SK-N-SH (cell line): ENCODE measurements at regions not wholly inside any gene's neighbourhood (a gene's known extent, or its start where the extent isn't known, plus 50 kb on each side); places are given as distances from the start of the nearest gene placed in this dataset.

Experiments used
- CTCF ChIA-PET: fragments of 300-600, 350-600 bp; formaldehyde crosslinking; extraction: SDS; loops from one replicate; lab custom pipeline; 2021; lab: Yijun Ruan, JAX
- POLR2A ChIA-PET: fragments of 350-600 bp; sonication (Branson Sonifier 250); formaldehyde crosslinking; extraction: SDS; loops from one replicate; lab custom pipeline; 2020; ENCODE audit warnings: antibody characterized with exemption, inconsistent platforms; lab: Yijun Ruan, JAX
- DNase-seq: peaks from one replicate; pipeline ENCODE4 v3.0.0; 2012
- H2AFZ ChIP-seq: fragments of 200-600 bp; sonication (generic); 2 replicates; pipeline ENCODE4 v1.8.1; 2016; ENCODE audit warnings: antibody characterized with exemption, mild to moderate bottlenecking, low read depth
- H3F3A ChIP-seq: fragments of 200-600 bp; sonication (generic); replicated peaks from 2 replicates; pipeline ENCODE3; 2016; ENCODE audit warnings: antibody characterized with exemption, mild to moderate bottlenecking; ENCODE audit not compliant: insufficient read depth
- H3K27ac ChIP-seq, 2 experiments: fragments of 200-500 bp in 1 of 2; fragments of 200-600 bp in 1 of 2; sonication (Bioruptor generic) in 1 of 2; sonication (generic), shearing (Covaris generic) in 1 of 2; 2 replicates each; pipeline versions ENCODE4 v1.5.1 to v1.6.1; 2014 to 2016; ENCODE audit warnings: low read depth in 2 of 2, inconsistent platforms in 1 of 2, low read length in 1 of 2, mild to moderate bottlenecking in 1 of 2, mixed read lengths in 1 of 2
- H3K27me3 ChIP-seq: fragments of 200-600 bp; sonication (generic), shearing (Covaris generic); 2 replicates; pipeline ENCODE4 v1.6.1; 2016; ENCODE audit warnings: mixed run types; ENCODE audit not compliant: insufficient read depth
- H3K36me3 ChIP-seq, 2 experiments: fragments of 200-500 bp in 1 of 2; fragments of 200-600 bp in 1 of 2; sonication (Bioruptor generic) in 1 of 2; sonication (generic) in 1 of 2; replicated peaks in 1 of 2; 2 replicates each; pipeline versions ENCODE3 to v1.5.1; 2014 to 2016; ENCODE audit warnings: low read length in 1 of 2, mild to moderate bottlenecking in 1 of 2; ENCODE audit not compliant: insufficient read depth in 2 of 2, control insufficient read depth in 1 of 2
- H3K4me1 ChIP-seq, 2 experiments: fragments of 200-500 bp in 1 of 2; fragments of 200-600 bp in 1 of 2; sonication (Bioruptor generic) in 1 of 2; sonication (generic), shearing (Covaris generic) in 1 of 2; 2 replicates each; pipeline versions ENCODE4 v1.5.1 to v1.6.1; 2014 to 2016; ENCODE audit warnings: low read depth in 1 of 2, low read length in 1 of 2, mixed run types in 1 of 2; ENCODE audit not compliant: insufficient read depth in 2 of 2, control insufficient read depth in 1 of 2
- H3K4me2 ChIP-seq: fragments of 200-600 bp; sonication (generic), shearing (Covaris generic); 2 replicates; pipeline ENCODE4 v1.6.1; 2017; ENCODE audit warnings: mixed run types
- H3K4me3 ChIP-seq, 2 experiments: fragments of 200-500 bp in 1 of 2; fragments of 200-600 bp in 1 of 2; sonication (Bioruptor generic) in 1 of 2; sonication (generic), shearing (Covaris generic) in 1 of 2; 2 replicates each; pipeline versions ENCODE4 v1.5.1 to v1.8.1; 2014 to 2016; ENCODE audit warnings: low read depth in 2 of 2, inconsistent platforms in 1 of 2, low read length in 1 of 2, mild to moderate bottlenecking in 1 of 2, mixed read lengths in 1 of 2, moderate library complexity in 1 of 2
- H3K79me2 ChIP-seq: fragments of 200-600 bp; sonication (generic); 2 replicates; pipeline ENCODE4 v1.8.1; 2017; ENCODE audit warnings: mild to moderate bottlenecking; ENCODE audit not compliant: insufficient read depth
- H3K9ac ChIP-seq: fragments of 200-600 bp; sonication (generic); 2 replicates; pipeline ENCODE4 v1.6.1; 2017; ENCODE audit warnings: mixed run types
- H3K9me2 ChIP-seq: fragments of 200-600 bp; sonication (generic); 2 replicates; pipeline ENCODE4 v1.6.1; 2017; ENCODE audit warnings: mixed run types
- H3K9me3 ChIP-seq: fragments of 200-600 bp; sonication (generic); 2 replicates; pipeline ENCODE4 v1.6.1; 2017; ENCODE audit warnings: mixed run types, mild to moderate bottlenecking, moderate library complexity
- H4K20me1 ChIP-seq: fragments of 200-600 bp; sonication (generic); 2 replicates; pipeline ENCODE4 v1.6.1; 2017; ENCODE audit warnings: mild to moderate bottlenecking, mixed run types; ENCODE audit not compliant: insufficient read depth
- CHD2 ChIP-seq: fragments of 150-350 bp; IDR thresholded peaks from 2 replicates; pipeline ENCODE4 v1.6.1; 2018; ENCODE audit warnings: low read length; ENCODE audit not compliant: partially characterized antibody
- CTCF ChIP-seq: fragments of 200-600 bp; sonication (generic); IDR thresholded peaks from 2 replicates; pipeline ENCODE4 v1.6.1; 2017; ENCODE audit warnings: antibody characterized with exemption, mild to moderate bottlenecking, moderate library complexity
- EP300 ChIP-seq, 2 experiments: IDR thresholded peaks; 2 replicates each; pipeline versions ENCODE4 v1.4.0 to v1.6.1; 2012; ENCODE audit warnings: borderline replicate concordance in 1 of 2, low read depth in 1 of 2, low read length in 1 of 2
- FOSL2 ChIP-seq: IDR thresholded peaks from 2 replicates; pipeline ENCODE4 v1.4.0; 2012; ENCODE audit warnings: low read depth, mild to moderate bottlenecking, moderate library complexity, borderline replicate concordance
- JUND ChIP-seq: IDR thresholded peaks from 2 replicates; pipeline ENCODE4 v1.4.0; 2012
- MAX ChIP-seq: IDR thresholded peaks from 2 replicates; pipeline ENCODE4 v1.4.0; 2012; ENCODE audit warnings: low read depth
- MEF2A ChIP-seq: IDR thresholded peaks from 2 replicates; pipeline ENCODE4 v1.4.0; 2012; ENCODE audit warnings: low read depth, borderline replicate concordance
- NFIC ChIP-seq: IDR thresholded peaks from 2 replicates; pipeline ENCODE4 v1.4.0; 2012; ENCODE audit warnings: borderline replicate concordance
- PBX3 ChIP-seq: IDR thresholded peaks from 2 replicates; pipeline ENCODE4; 2012
- POLR2AphosphoS5 ChIP-seq: IDR thresholded peaks from 2 replicates; pipeline ENCODE4 v1.6.1; 2012; ENCODE audit warnings: low read depth, low read length
- RCOR1 ChIP-seq: fragments of 150-350 bp; IDR thresholded peaks from 2 replicates; pipeline ENCODE4 v1.6.1; 2017; ENCODE audit warnings: antibody characterized with exemption, low read length
- REST ChIP-seq: IDR thresholded peaks from 2 replicates; pipeline ENCODE4 v1.6.1; 2012; ENCODE audit warnings: mild to moderate bottlenecking, low read depth, low read length, moderate library complexity
- TAF1 ChIP-seq: IDR thresholded peaks from 2 replicates; pipeline ENCODE4 v1.6.1; 2012; ENCODE audit warnings: low read depth, mild to moderate bottlenecking, low read length, moderate library complexity, borderline replicate concordance
- TCF12 ChIP-seq: IDR thresholded peaks from 2 replicates; pipeline ENCODE4 v1.4.0; 2012
- YY1 ChIP-seq: IDR thresholded peaks from 2 replicates; pipeline ENCODE4 v1.4.0; 2012; ENCODE audit warnings: low read depth, mild to moderate bottlenecking

- peak overlapping the region; percentile 22; the same call in 1 of the 2 replicates for H3K4me2 ChIP-seq
- POLR2A ChIA-PET, result no interaction called here
- peaks cover 4 to 13% of the 10 kb centered on the region in 2 experiments for H3K36me3 ChIP-seq
- no peak overlapping the region for H3K9ac ChIP-seq
- H3F3A ChIP-seq, result peaks cover 8% of the 10 kb centered on the region
- H3K27me3 ChIP-seq, result no peaks in the 10 kb centered on the region
- peaks cover 0 to 9% of the 10 kb centered on the region in 2 experiments; a peak in 2 of 4 replicates for H3K4me1 ChIP-seq
- no peaks in the 10 kb centered on the region for H4K20me1 ChIP-seq
- CTCF ChIA-PET, result interaction anchor here (0.9 to 1.4 kb wide), 4 partner anchors 15 to 494 kb away, joined by 3 to 4 read pairs (median 3); no protein-coding TSS in a partner anchor
- no peak for DNase-seq
- H3K9me3 ChIP-seq, result peaks cover 16% of the 10 kb centered on the region; the same call in 1 of the 2 replicates
- no peak overlapping the region for H3K4me3 ChIP-seq
- no peaks in the 10 kb centered on the region for H3K79me2 ChIP-seq
- peak; percentile 26; the same call in 1 of the 2 replicates for TF ChIP-seq PBX3
- TF ChIP-seq EP300 (IDR thresholded peaks at IDR 0.05; ENCODE audit: borderline replicate concordance in 1 of 2, low read depth in 1 of 2, low read length in 1 of 2), result 0 out of 4 replicates have a peak, but pooled peaks of 1 of the 2 experiments have one; percentile 21
- no peak for TF ChIP-seq CHD2
- no peak for TF ChIP-seq YY1
- peak; percentile 44 for TF ChIP-seq JUND
- no peak for TF ChIP-seq REST
- peak; percentile 12; the same call in 1 of the 2 replicates for TF ChIP-seq MEF2A
- TF ChIP-seq CTCF, result no peak
- TF ChIP-seq RCOR1, result no peak
- TF ChIP-seq TAF1, result no peak
- peak; percentile 54; the same call in 1 of the 2 replicates for TF ChIP-seq FOSL2
- TF ChIP-seq MAX, result no peak
- TF ChIP-seq POLR2AphosphoS5, result no peak
- peak; percentile 42; the same call in 1 of the 2 replicates for TF ChIP-seq NFIC
- peak; percentile 50 for TF ChIP-seq TCF12
- TF ChIP-seq, all 33 proteins: peak for 7
- Histone ChIP-seq H3K9me2 (no peaks in the 10 kb centered on the region), H2AFZ (peak overlapping the region; percentile 37), H3K27ac (peak overlapping the region in 1 of 2 experiments; percentile 60; a peak in 2 of 4 replicates)
These were observed 252.9 kb downstream of the HGF start for GRCh38 chr7:81516898-81517297.
